ENCODE measurements at regions not wholly inside any gene's neighbourhood (a gene's known extent, or its start where the extent isn't known, plus 50 kb on each side); places are given as distances from the start of the nearest gene placed in this dataset.

DNA sequence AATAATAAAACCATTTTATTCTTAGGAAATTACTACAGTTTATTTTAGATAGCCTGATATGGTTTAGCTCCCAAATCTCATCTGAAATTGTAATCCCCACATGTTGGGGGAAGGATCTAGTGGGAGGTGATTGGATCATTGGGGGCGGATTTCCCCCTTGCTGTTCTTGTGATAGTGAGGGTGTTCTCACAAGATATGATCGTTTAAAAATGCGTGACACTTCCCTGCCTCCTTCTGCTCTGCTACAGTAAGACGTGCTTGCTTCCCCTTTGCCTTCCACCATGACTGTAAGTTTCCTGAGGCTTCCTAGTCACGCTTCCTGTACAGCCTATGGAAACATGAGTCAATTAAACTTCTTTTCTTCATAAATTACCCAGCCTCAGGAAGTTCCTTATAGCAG lies 122.4 kb upstream of the FGF10 start:
- no peak overlapping the region for H3K9ac ChIP-seq
- no peaks in the 10 kb centered on the region for H3K36me3 ChIP-seq (ENCODE audit: insufficient read depth)
- H3K27me3 ChIP-seq (ENCODE audit: insufficient read depth, low read depth), result no peaks in the 10 kb centered on the region
- no peak overlapping the region for H3K4me3 ChIP-seq (IDR thresholded peaks at IDR 0.05; ENCODE audit: insufficient read depth, low read depth, low read length)
- H3K4me1 ChIP-seq (ENCODE audit: low read depth, poor library complexity, severe bottlenecking), result no peaks in the 10 kb centered on the region
- H3K79me2 ChIP-seq (ENCODE audit: insufficient read depth, low read depth), result no peaks in the 10 kb centered on the region
- no peaks in the 10 kb centered on the region for H4K20me1 ChIP-seq (ENCODE audit: insufficient read depth)
- no peak overlapping the region for H3K27ac ChIP-seq
- TF ChIP-seq, protein P1, sequence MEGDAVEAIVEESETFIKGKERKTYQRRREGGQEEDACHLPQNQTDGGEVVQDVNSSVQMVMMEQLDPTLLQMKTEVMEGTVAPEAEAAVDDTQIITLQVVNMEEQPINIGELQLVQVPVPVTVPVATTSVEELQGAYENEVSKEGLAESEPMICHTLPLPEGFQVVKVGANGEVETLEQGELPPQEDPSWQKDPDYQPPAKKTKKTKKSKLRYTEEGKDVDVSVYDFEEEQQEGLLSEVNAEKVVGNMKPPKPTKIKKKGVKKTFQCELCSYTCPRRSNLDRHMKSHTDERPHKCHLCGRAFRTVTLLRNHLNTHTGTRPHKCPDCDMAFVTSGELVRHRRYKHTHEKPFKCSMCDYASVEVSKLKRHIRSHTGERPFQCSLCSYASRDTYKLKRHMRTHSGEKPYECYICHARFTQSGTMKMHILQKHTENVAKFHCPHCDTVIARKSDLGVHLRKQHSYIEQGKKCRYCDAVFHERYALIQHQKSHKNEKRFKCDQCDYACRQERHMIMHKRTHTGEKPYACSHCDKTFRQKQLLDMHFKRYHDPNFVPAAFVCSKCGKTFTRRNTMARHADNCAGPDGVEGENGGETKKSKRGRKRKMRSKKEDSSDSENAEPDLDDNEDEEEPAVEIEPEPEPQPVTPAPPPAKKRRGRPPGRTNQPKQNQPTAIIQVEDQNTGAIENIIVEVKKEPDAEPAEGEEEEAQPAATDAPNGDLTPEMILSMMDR (conservative IDR thresholded peaks at IDR 0.05; ENCODE audit: low read depth, low read length), result no peak
- no peak overlapping the region for H2AFZ ChIP-seq (ENCODE audit: low read depth)
- H3K4me2 ChIP-seq, result no peak overlapping the region

DNA sequence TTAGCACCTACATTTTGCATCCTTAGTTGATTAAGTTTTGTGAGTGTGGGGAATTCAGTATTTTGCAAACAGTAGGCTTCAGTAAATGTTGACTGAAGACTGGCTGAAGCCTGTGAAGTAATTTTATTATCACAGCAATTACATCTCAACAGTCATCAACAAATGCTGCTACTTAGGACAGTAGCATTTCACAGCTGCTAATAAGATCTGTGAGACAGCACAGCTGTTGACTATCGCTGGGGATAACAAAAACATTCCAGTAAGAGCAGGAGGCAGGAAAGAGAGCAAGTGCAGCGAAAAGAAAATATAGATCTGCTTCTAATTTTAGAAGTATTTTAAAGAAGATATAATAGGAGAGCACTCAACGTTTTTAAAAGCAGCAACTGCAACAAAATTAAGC lies 117.3 kb upstream of the FGF10 start:
- H3K4me1 ChIP-seq (ENCODE audit: low read depth, poor library complexity, severe bottlenecking), result no peaks in the 10 kb centered on the region
- no peak overlapping the region for H3K4me2 ChIP-seq
- H3K79me2 ChIP-seq (ENCODE audit: insufficient read depth, low read depth), result no peaks in the 10 kb centered on the region
- no peaks in the 10 kb centered on the region for H3K36me3 ChIP-seq (ENCODE audit: insufficient read depth)
- no peaks in the 10 kb centered on the region for H4K20me1 ChIP-seq (ENCODE audit: insufficient read depth)
- no peak overlapping the region; the same call in 1 of the 2 replicates for H2AFZ ChIP-seq (ENCODE audit: low read depth)
- H3K9ac ChIP-seq, result no peak overlapping the region
- H3K4me3 ChIP-seq (IDR thresholded peaks at IDR 0.05; ENCODE audit: insufficient read depth, low read depth, low read length), result no peak overlapping the region
- no peaks in the 10 kb centered on the region for H3K27me3 ChIP-seq (ENCODE audit: insufficient read depth, low read depth)
- H3K27ac ChIP-seq, result no peak overlapping the region
- TF ChIP-seq, protein P1 (conservative IDR thresholded peaks at IDR 0.05; ENCODE audit: low read depth, low read length), result no peak

DNA sequence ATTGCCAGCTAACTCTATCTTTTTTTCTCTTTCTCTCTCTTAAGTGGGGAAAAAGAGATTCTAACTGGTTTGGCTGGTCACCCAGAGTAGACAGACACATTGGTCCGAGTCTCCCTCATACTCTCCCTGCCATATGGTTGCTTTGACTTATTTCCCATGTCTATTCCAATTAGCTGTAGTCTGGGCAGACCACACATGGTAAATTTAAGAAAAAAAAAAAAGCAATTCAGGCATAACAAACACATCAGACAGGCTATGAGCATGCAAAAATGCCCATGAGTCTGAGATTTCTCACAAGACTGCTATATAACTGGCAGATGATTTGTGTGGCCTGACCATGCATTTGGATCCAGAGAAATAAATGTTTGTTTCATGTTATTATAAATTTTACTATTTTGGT lies 110.2 kb upstream of the FGF10 start:
- no peaks in the 10 kb centered on the region for H4K20me1 ChIP-seq (ENCODE audit: insufficient read depth)
- no peak overlapping the region for H3K9ac ChIP-seq
- TF ChIP-seq, protein P1 (conservative IDR thresholded peaks at IDR 0.05; ENCODE audit: low read depth, low read length), result no peak
- no peaks in the 10 kb centered on the region for H3K79me2 ChIP-seq (ENCODE audit: insufficient read depth, low read depth)
- no peak overlapping the region for H3K4me2 ChIP-seq
- H3K36me3 ChIP-seq (ENCODE audit: insufficient read depth), result no peaks in the 10 kb centered on the region
- no peaks in the 10 kb centered on the region for H3K4me1 ChIP-seq (ENCODE audit: low read depth, poor library complexity, severe bottlenecking)
- H3K27me3 ChIP-seq (ENCODE audit: insufficient read depth, low read depth), result no peaks in the 10 kb centered on the region
- no peak overlapping the region for H2AFZ ChIP-seq (ENCODE audit: low read depth)
- no peak overlapping the region for H3K27ac ChIP-seq
- no peak overlapping the region for H3K4me3 ChIP-seq (IDR thresholded peaks at IDR 0.05; ENCODE audit: insufficient read depth, low read depth, low read length)

DNA sequence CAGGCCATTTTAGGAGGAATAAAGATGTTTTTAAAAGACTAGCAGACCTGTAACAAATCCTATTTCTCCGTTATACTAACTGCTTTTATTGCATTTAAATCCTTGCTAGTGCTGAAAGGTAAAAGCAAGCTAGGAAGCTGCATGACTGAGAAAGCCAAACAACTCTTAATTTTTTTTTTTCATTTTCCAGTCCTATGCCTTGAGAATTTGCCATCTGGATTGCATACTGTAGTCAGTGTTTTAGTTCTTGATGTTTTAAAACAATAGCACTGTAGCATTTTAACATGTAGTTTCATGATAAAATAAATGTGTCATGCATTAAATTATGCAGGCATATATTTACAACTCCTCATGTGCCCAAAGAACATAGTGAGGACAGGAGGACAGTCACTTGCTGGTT lies 108.4 kb upstream of the FGF10 start:
- Histone ChIP-seq H3K27me3 (ENCODE audit: insufficient read depth, low read depth) (no peaks in the 10 kb centered on the region), H3K9ac (no peak overlapping the region), H4K20me1 (ENCODE audit: insufficient read depth) (no peaks in the 10 kb centered on the region), H3K4me3 (IDR thresholded peaks at IDR 0.05; ENCODE audit: insufficient read depth, low read depth, low read length) (no peak overlapping the region), H3K36me3 (ENCODE audit: insufficient read depth) (no peaks in the 10 kb centered on the region), H3K27ac (no peak overlapping the region), H3K79me2 (ENCODE audit: insufficient read depth, low read depth) (no peaks in the 10 kb centered on the region), H2AFZ (ENCODE audit: low read depth) (no peak overlapping the region), H3K4me1 (ENCODE audit: low read depth, poor library complexity, severe bottlenecking) (no peaks in the 10 kb centered on the region), H3K4me2 (no peak overlapping the region)
- TF ChIP-seq, protein P1 (conservative IDR thresholded peaks at IDR 0.05; ENCODE audit: low read depth, low read length), result no peak

Data from KMS-11 (cell line).